GM12878 (cell line): ENCODE measurements at regions not wholly inside any gene's neighbourhood (a gene's known extent, or its start where the extent isn't known, plus 50 kb on each side); places are given as distances from the start of the nearest gene placed in this dataset.

Experiments used
- ATAC-seq: fragments of 200-7000 bp; cut with Tn5 transposase; 3 replicates; pipeline ENCODE4 v1.9.1; 2020; ENCODE audit warnings: mild to moderate bottlenecking, moderate library complexity
- BruUV-seq: library from RNA; stranded (reverse); fragments of 400-500 nt; replicated peaks from 2 replicates; lab custom pipeline; 2021; lab: Mats Ljungman, UMichigan
- CTCF ChIA-PET: fragments of 300-600 bp; sonication (Branson Sonifier 250); formaldehyde crosslinking; extraction: SDS; loops from one replicate; lab custom pipeline; 2021; ENCODE audit warnings: inconsistent platforms; lab: Yijun Ruan, JAX
- POLR2A ChIA-PET: fragments of 350-600 bp; formaldehyde crosslinking; extraction: SDS; loops from one replicate; lab custom pipeline; 2021; ENCODE audit warnings: inconsistent platforms; lab: Charles Lee
- RAD21 ChIA-PET: fragments of 300-600 bp; sonication (Branson Sonifier 250); formaldehyde crosslinking; loops from one replicate; lab custom pipeline; 2023; ENCODE audit warnings: antibody characterized with exemption; ENCODE audit not compliant: unreplicated experiment; lab: Charles Lee
- SMC1A ChIA-PET: fragments of 300-600 bp; sonication (Branson Sonifier 250); formaldehyde crosslinking; loops from one replicate; lab custom pipeline; 2023; ENCODE audit not compliant: unreplicated experiment, uncharacterized antibody; lab: Charles Lee
- DNase-seq: peaks from one replicate; pipeline ENCODE4 v3.0.0-alpha.2; 2011; ENCODE audit warnings: low read depth, low spot score
- FAIRE-seq: peaks from 3 replicates; lab custom pipeline; 2011; peaks lifted over from hg19 to GRCh38; lab: Jason Lieb, UNC
- H2AFZ ChIP-seq: 2 replicates; pipeline ENCODE4 v1.6.0; 2011; ENCODE audit warnings: low read depth, low read length, control low read depth; ENCODE audit not compliant: control insufficient read depth
- H3K27ac ChIP-seq: 2 replicates; pipeline ENCODE4 v1.5.1; 2011; ENCODE audit warnings: control low read depth; ENCODE audit not compliant: control insufficient read depth, insufficient read depth
- H3K27me3 ChIP-seq, 2 experiments: replicated peaks in 1 of 2; 2 replicates each; pipeline versions ENCODE4 v1.6.0 to v1.6.1; 2011; ENCODE audit warnings: low read length in 1 of 2; ENCODE audit not compliant: control insufficient read depth in 2 of 2, insufficient read depth in 2 of 2
- H3K36me3 ChIP-seq, 2 experiments: 2 replicates each; pipeline ENCODE4 v1.5.1; 2011; ENCODE audit warnings: low read length in 1 of 2; ENCODE audit not compliant: control insufficient read depth in 2 of 2, insufficient read depth in 2 of 2
- H3K4me1 ChIP-seq: 2 replicates; pipeline ENCODE4 v1.6.1; 2011; ENCODE audit warnings: mild to moderate bottlenecking, low read length, moderate library complexity, mixed read lengths; ENCODE audit not compliant: control insufficient read depth, insufficient read depth
- H3K4me2 ChIP-seq: 2 replicates; pipeline ENCODE4 v1.6.0; 2011; ENCODE audit warnings: control low read depth; ENCODE audit not compliant: control insufficient read depth, insufficient read depth
- H3K4me3 ChIP-seq: fragments of 200-600 bp; sonication (generic); 2 replicates; pipeline ENCODE4 v1.5.1; 2016
- H3K79me2 ChIP-seq: 2 replicates; pipeline ENCODE4 v1.6.0; 2011; ENCODE audit warnings: low read length; ENCODE audit not compliant: control insufficient read depth, insufficient read depth
- H3K9ac ChIP-seq: 2 replicates; pipeline ENCODE4 v1.8.0; 2011; ENCODE audit warnings: low read length, control low read depth, mixed read lengths; ENCODE audit not compliant: control insufficient read depth, insufficient read depth
- H3K9me3 ChIP-seq: replicated peaks from 3 replicates; pipeline ENCODE4 v1.5.1; 2011; ENCODE audit warnings: mild to moderate bottlenecking, low read length; ENCODE audit not compliant: control insufficient read depth, insufficient read depth
- H4K20me1 ChIP-seq: 2 replicates; pipeline ENCODE4 v1.6.0; 2011; ENCODE audit not compliant: control insufficient read depth, insufficient read depth
- BMI1 ChIP-seq: fragments of 450-650 bp; IDR thresholded peaks from 2 replicates; pipeline ENCODE4 v1.6.1; 2016; ENCODE audit warnings: mild to moderate bottlenecking, moderate library complexity, borderline replicate concordance
- CEBPB ChIP-seq, 2 experiments: fragments of 150-350 bp in 1 of 2; IDR thresholded peaks; 2 replicates each; pipeline ENCODE4 v1.6.1; 2012 to 2014; ENCODE audit warnings: low read depth in 2 of 2, low read length in 2 of 2, borderline replicate concordance in 1 of 2, inconsistent platforms in 1 of 2
- E2F4 ChIP-seq: IDR thresholded peaks from 2 replicates; pipeline ENCODE4 v1.6.1; 2012; ENCODE audit warnings: low read depth, low read length, improper control_type of control experiment
- HDAC2 ChIP-seq: fragments of 200-600 bp; sonication (generic); IDR thresholded peaks from 2 replicates; pipeline ENCODE4 v1.6.1; 2017
- HDAC6 ChIP-seq: fragments of 200-600 bp; sonication (generic); IDR thresholded peaks from one replicate; pipeline ENCODE4 v1.8.0; 2017; ENCODE audit warnings: antibody characterized with exemption; ENCODE audit not compliant: unreplicated experiment
- LARP7 ChIP-seq: fragments of 450-650 bp; IDR thresholded peaks from 2 replicates; pipeline ENCODE4 v1.6.1; 2017; ENCODE audit warnings: mild to moderate bottlenecking
- MXI1 ChIP-seq: fragments of 150-350 bp; IDR thresholded peaks from 2 replicates; pipeline ENCODE4 v1.6.1; 2011; ENCODE audit warnings: low read depth, mild to moderate bottlenecking, inconsistent platforms, low read length, improper control_type of control experiment
- SUPT20H ChIP-seq: IDR thresholded peaks from 2 replicates; pipeline ENCODE4 v1.6.1; 2011; ENCODE audit warnings: low read depth, mild to moderate bottlenecking, low read length, moderate library complexity, borderline replicate concordance; ENCODE audit not compliant: control insufficient read depth
- TCF12 ChIP-seq: IDR thresholded peaks from 2 replicates; pipeline ENCODE4 v1.6.1; 2011; ENCODE audit warnings: low read depth, mild to moderate bottlenecking, low read length
- WGBS: methylation state at CpG from one replicate; pipeline ENCODE4 v1.1.6; 2016; ENCODE audit warnings: low lambda C conversion rate; ENCODE audit not compliant: insufficient replicate concordance, insufficient coverage; ENCODE audit errors: missing lambda C conversion rate; 5-methylcytosine and 5-hydroxymethylcytosine counted together
- in situ Hi-C: fragments of 300-500 bp; cut with MboI; formaldehyde crosslinking; loops from 9 replicates; pipeline ENCODE4 v1.14.3; 2018; ENCODE audit warnings: mixed read lengths
- intact Hi-C: fragments of 100-400 bp; cut with micrococcal nuclease; formaldehyde crosslinking; loops from one replicate; pipeline ENCODE4 v1.14.2; 2022; ENCODE audit not compliant: unreplicated experiment
- TF ChIP-seq, protein P1 (sequence below): IDR thresholded peaks from 2 replicates; pipeline ENCODE4 v1.6.1; 2012; ENCODE audit warnings: low read depth, low read length, improper control_type of control experiment
- TF ChIP-seq, protein P2 (sequence below): fragments of 450-650 bp; IDR thresholded peaks from 2 replicates; pipeline ENCODE4 v1.6.1; 2016; ENCODE audit warnings: mild to moderate bottlenecking
- TF ChIP-seq, protein P3 (sequence below): IDR thresholded peaks from 2 replicates; pipeline ENCODE4 v1.6.1; 2011; ENCODE audit warnings: borderline replicate concordance, low read depth, mild to moderate bottlenecking, moderate library complexity, mixed read lengths, low read length; ENCODE audit not compliant: insufficient read depth; ENCODE audit errors: extremely low read length

DNA sequence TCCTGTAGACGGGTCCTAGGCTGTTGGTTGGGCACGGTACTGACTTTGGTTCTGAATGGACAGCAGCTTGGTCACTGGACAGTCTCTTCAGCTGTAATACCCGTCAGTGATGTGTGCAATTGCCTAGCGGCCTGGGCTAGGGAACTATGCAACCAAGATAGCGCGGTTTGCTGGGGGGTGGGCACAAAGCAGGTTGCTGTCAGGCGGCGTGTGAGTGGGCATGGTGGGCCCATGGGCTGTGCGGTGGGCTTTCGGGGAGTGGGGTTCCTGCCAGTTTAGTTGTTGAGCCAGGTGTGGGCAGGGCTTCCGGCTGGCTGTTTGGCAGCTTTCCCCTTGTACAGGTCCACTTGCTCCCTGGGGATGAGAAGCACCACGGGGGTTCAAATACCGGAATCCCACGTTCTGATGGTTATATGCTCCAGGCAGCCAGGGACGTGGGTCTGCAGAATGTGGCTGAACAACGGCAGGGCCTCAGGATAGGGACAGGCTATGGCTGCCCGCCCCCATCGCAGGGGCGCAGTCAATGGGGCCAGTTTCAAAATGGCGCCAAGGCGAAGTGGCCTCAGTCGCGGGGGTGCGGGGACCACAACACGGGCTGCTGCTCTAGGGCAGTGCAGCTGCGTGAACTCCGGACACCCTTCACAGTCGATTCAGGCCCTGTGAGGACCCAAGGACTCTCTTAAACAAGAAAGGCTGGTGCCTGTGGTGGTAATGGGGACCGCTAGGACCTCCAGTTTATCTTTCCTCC is 407.5 kb upstream of the FIGN start:
- Histone ChIP-seq H3K79me2 (no peaks in the 10 kb centered on the region), H3K27me3 (no peaks in the 10 kb centered on the region), H3K4me1 (no peaks in the 10 kb centered on the region), H3K36me3 (no peaks in the 10 kb centered on the region), H2AFZ (no peak overlapping the region), H3K4me2 (no peak overlapping the region), H4K20me1 (no peaks in the 10 kb centered on the region), H3K9me3 (no peaks in the 10 kb centered on the region), H3K4me3 (no peak overlapping the region), H3K9ac (no peak overlapping the region), H3K27ac (no peak overlapping the region)
- no TSS peak for BruUV-seq
- TF ChIP-seq, protein P1, sequence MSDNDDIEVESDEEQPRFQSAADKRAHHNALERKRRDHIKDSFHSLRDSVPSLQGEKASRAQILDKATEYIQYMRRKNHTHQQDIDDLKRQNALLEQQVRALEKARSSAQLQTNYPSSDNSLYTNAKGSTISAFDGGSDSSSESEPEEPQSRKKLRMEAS, result no peak
- TF ChIP-seq, protein P2, sequence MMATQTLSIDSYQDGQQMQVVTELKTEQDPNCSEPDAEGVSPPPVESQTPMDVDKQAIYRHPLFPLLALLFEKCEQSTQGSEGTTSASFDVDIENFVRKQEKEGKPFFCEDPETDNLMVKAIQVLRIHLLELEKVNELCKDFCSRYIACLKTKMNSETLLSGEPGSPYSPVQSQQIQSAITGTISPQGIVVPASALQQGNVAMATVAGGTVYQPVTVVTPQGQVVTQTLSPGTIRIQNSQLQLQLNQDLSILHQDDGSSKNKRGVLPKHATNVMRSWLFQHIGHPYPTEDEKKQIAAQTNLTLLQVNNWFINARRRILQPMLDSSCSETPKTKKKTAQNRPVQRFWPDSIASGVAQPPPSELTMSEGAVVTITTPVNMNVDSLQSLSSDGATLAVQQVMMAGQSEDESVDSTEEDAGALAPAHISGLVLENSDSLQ, result no peak
- TF ChIP-seq E2F4 (no peak), CEBPB (IDR thresholded peaks at IDR 0.05; ENCODE audit: borderline replicate concordance in 1 of 2, low read depth in 2 of 2, low read length in 2 of 2) (no peak), BMI1 (no peak), SUPT20H (no peak), TCF12 (no peak), MXI1 (no peak), LARP7 (no peak), HDAC2 (no peak), HDAC6 (no peak)
- TF ChIP-seq, protein P3, sequence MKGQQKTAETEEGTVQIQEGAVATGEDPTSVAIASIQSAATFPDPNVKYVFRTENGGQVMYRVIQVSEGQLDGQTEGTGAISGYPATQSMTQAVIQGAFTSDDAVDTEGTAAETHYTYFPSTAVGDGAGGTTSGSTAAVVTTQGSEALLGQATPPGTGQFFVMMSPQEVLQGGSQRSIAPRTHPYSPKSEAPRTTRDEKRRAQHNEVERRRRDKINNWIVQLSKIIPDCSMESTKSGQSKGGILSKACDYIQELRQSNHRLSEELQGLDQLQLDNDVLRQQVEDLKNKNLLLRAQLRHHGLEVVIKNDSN, result no peak
- DNase-seq (no peak), FAIRE-seq (no peak), ATAC-seq (no peak)
- CTCF ChIA-PET, result no interaction called here
- RAD21 ChIA-PET, result no interaction called here
- in situ Hi-C loops, result no loop called here
- SMC1A ChIA-PET, result no interaction called here
- intact Hi-C loops, result no loop called here
- 44% methylated on average over 29 of the region's 29 CpGs for WGBS
- POLR2A ChIA-PET, result no interaction called here
